GM12865 (cell line): ENCODE measurements at regions not wholly inside any gene's neighbourhood (a gene's known extent, or its start where the extent isn't known, plus 50 kb on each side); places are given as distances from the start of the nearest gene placed in this dataset.

Experiments
- DNase-seq: peaks from one replicate; pipeline ENCODE4 v3.0.0; 2010; ENCODE audit warnings: low read depth
- H3K4me3 ChIP-seq: 2 replicates; pipeline ENCODE4 v1.5.1; 2011; ENCODE audit warnings: mild to moderate bottlenecking, low read depth, low read length, control low read depth
- CTCF ChIP-seq: IDR thresholded peaks from 2 replicates; pipeline ENCODE4 v1.5.1; 2011; ENCODE audit warnings: low read length, control low read depth, low read depth, inconsistent platforms; ENCODE audit not compliant: insufficient read depth; ENCODE audit errors: missing control alignments

DNA sequence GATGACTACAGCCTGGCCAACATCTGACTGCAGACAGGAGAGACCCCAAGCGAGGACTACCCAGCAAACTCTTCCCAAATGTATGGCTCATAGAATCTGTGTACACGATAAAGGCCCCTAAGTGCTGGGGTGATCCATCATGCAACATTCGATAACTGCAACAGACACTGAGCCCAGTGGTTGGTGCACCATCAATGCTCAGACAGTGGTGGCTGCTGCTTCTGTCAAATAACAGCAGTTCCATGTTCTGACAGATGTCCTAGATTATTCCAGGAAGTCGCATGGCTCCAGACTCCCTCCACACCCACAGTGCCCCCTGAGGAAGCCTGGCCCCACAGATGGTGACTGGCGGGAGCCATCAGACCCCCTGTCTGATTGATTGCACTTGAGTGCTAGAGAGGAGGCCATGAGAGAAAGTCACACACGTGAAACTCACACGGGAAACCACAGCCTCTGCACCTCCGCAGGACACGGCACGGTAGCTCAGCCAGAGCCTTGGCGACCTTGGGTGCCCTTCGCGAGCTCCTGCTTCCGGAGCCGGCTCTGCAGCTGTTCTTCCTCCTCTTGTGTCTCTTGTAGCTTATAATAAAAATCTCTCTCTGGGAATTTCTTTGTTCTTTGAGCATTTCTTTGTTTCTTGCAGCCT is 1155.9 kb downstream of the TBC1D22A start:
- no peak for TF ChIP-seq CTCF
- no peak for DNase-seq
- H3K4me3 ChIP-seq = no peak overlapping the region

GRCh38 chr22:47914481-47915097 is 1152.1 kb downstream of the TBC1D22A start:
- DNase-seq = no peak
- no peak overlapping the region for H3K4me3 ChIP-seq
- TF ChIP-seq CTCF = no peak

DNA sequence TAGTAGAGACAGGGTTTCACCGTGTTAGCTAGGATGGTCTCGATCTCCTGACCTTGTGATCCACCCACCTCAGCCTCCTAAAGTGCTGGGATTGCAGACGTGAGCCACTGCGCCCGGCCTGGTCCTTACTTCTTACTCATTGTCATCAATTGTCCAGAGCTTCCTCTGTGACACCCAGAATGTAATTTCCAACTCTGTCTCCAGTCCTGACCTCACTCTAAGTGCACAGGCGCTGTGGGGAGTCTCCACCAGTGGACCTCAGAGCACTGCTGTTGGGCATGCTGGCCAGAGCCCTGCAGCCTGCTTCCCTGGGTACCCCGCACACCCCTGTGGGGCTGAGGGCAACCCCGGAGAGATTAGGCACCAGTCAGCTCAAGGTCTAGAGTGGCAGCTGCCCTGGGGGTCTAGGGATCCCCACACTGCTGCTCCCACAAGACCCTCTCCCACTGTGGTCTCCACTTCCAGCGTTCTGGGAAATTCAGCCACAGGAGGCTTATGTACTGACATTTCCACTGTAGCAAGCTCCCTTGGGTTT is 1140.3 kb downstream of the TBC1D22A start:
- TF ChIP-seq CTCF = no peak
- no peak for DNase-seq
- H3K4me3 ChIP-seq = no peak overlapping the region

DNA sequence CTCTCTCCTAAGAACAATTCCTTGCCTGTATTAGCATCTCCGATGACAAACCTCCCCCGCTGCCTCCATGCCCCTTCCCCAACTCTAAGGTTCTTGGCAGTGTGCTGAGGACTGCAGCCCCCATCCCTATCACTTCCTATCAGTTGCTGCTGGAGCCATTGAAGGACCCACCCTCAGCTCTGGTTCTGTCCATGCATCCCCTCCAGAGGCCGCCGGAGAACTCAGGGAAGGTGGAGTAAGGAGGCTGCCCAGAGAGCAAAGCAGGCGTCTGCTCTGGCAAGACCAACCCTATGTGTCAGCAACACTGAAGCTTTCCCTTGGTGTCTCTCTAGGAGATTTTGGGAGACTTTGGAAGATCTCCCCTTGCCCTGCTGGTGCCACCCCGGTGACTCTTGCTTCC is 1139.5 kb downstream of the TBC1D22A start:
- no peak for DNase-seq
- H3K4me3 ChIP-seq = no peak overlapping the region
- no peak for TF ChIP-seq CTCF

- H3K4me3 ChIP-seq = no peak overlapping the region
- no peak for TF ChIP-seq CTCF
- DNase-seq = no peak
Measured at GRCh38 chr22:47899894-47900293, 1137.4 kb downstream of the TBC1D22A start.

GRCh38 chr22:47898946-47899345 is 1136.5 kb downstream of the TBC1D22A start:
- no peak for TF ChIP-seq CTCF
- no peak overlapping the region for H3K4me3 ChIP-seq
- no peak for DNase-seq
